H1 (cell line): ENCODE measurements at regions not wholly inside any gene's neighbourhood (a gene's known extent, or its start where the extent isn't known, plus 50 kb on each side); places are given as distances from the start of the nearest gene placed in this dataset.

Source experiments
- BRCA1 ChIP-seq: IDR thresholded peaks from 2 replicates; pipeline ENCODE4 v1.6.1; 2012; ENCODE audit warnings: low read depth, low read length, improper control_type of control experiment
- KDM1A ChIP-seq: fragments of 200-600, 300-600 bp; sonication (generic); IDR thresholded peaks from 2 replicates; pipeline ENCODE4 v1.7.1; 2016; ENCODE audit warnings: mild to moderate bottlenecking, low read length, borderline replicate concordance
- SIN3A ChIP-seq, 2 experiments: IDR thresholded peaks in 1 of 2; conservative IDR thresholded peaks in 1 of 2; 2 replicates each; pipeline ENCODE4 v1.6.1; 2011 to 2012; ENCODE audit warnings: low read length in 2 of 2, improper control_type of control experiment in 1 of 2, low read depth in 1 of 2, mild to moderate bottlenecking in 1 of 2
- SRF ChIP-seq: IDR thresholded peaks from 2 replicates; pipeline ENCODE4 v1.6.1; 2011; ENCODE audit warnings: mild to moderate bottlenecking, low read depth, low read length, moderate library complexity
- YY1 ChIP-seq: IDR thresholded peaks from 2 replicates; pipeline ENCODE4 v1.6.1; 2011; ENCODE audit warnings: low read depth, mild to moderate bottlenecking, low read length
- ZNF274 ChIP-seq: IDR thresholded peaks from 2 replicates; pipeline ENCODE4 v1.7.0; 2012; ENCODE audit warnings: low read length, borderline replicate concordance; ENCODE audit errors: extremely low read depth
- TF ChIP-seq, protein P1 (sequence below), 3 experiments: IDR thresholded peaks; 1 replicate in 2 of 3; 2 replicates in 1 of 3; pipeline versions ENCODE4 v1.5.1 to v1.6.1; 2011; ENCODE audit warnings: low read length in 3 of 3, mild to moderate bottlenecking in 3 of 3, inconsistent platforms in 2 of 3, low read depth in 1 of 3, moderate library complexity in 1 of 3; ENCODE audit not compliant: insufficient read depth in 1 of 3; ENCODE audit errors: control extremely low read depth in 1 of 3

DNA sequence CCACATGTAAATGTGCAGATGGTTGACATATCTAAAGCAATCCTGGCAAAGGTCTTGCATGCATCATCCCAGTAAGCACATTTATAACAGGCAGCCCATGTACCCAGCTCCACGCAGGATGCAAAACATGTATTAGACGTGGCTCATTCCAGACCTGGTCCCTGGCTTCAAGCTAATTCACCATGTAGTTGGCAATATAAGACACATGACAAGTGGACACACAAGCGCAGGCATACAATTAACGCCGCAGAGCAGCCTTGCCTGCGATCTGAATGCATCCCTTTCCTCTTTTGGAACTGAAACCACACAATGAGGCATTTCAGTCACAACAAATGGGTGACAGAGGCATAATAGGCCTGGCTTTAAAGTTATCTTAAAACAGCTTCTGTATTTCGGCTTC, 114.5 kb upstream of the TRIM2 start (continued):
- no peak for TF ChIP-seq ZNF274
- no peak for TF ChIP-seq SIN3A (conservative IDR thresholded peaks at IDR 0.05 in 1 of 2, IDR thresholded peaks at IDR 0.05 in 1 of 2; ENCODE audit: low read depth in 1 of 2, low read length in 2 of 2)
- no peak for TF ChIP-seq YY1
- TF ChIP-seq BRCA1, result no peak
- no peak for TF ChIP-seq SRF
- no peak for TF ChIP-seq KDM1A
- TF ChIP-seq, protein P1, sequence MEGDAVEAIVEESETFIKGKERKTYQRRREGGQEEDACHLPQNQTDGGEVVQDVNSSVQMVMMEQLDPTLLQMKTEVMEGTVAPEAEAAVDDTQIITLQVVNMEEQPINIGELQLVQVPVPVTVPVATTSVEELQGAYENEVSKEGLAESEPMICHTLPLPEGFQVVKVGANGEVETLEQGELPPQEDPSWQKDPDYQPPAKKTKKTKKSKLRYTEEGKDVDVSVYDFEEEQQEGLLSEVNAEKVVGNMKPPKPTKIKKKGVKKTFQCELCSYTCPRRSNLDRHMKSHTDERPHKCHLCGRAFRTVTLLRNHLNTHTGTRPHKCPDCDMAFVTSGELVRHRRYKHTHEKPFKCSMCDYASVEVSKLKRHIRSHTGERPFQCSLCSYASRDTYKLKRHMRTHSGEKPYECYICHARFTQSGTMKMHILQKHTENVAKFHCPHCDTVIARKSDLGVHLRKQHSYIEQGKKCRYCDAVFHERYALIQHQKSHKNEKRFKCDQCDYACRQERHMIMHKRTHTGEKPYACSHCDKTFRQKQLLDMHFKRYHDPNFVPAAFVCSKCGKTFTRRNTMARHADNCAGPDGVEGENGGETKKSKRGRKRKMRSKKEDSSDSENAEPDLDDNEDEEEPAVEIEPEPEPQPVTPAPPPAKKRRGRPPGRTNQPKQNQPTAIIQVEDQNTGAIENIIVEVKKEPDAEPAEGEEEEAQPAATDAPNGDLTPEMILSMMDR (IDR thresholded peaks at IDR 0.05; ENCODE audit: control extremely low read depth in 1 of 3, insufficient read depth in 1 of 3, low read depth in 1 of 3, low read length in 3 of 3), result no peak
